ENCODE measurements at regions not wholly inside any gene's neighbourhood (a gene's known extent, or its start where the extent isn't known, plus 50 kb on each side); places are given as distances from the start of the nearest gene placed in this dataset.

DNA sequence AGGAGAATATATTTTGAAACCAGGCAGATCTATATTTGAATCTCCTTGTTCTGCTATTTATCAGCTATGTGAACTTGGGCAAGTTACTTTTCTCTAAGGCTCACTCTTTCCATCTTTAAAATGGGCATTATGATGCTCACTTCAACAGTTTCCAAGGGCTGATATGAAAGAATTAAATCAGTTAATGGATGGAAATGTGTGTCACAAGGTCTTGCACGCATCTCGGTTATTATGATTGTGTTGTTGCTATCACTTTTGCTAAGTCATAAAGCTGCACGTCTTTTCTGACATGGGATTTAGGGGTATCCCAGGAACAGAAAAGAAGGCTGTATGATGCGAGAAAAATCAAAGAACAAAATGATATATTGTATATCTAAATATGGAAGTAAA, 721.5 kb upstream of the TBX3 start:
- Histone ChIP-seq H2AK5ac (ENCODE audit: low read depth, low read length) (no peak overlapping the region), H3K4me1 (replicated peaks in 1 of 4; ENCODE audit: control insufficient read depth in 3 of 4, insufficient read depth in 4 of 4, low read length in 3 of 4) (peaks cover 0 to 3% (median under 1%) of the 10 kb centered on the region in 4 experiments; a peak in 4 of 7 replicates), H4K91ac (replicated peaks; ENCODE audit: insufficient read length, low read length) (no peak overlapping the region), H3K79me2 (ENCODE audit: control insufficient read depth in 1 of 2, insufficient read depth in 2 of 2, low read length in 2 of 2) (no peaks in the 10 kb centered on the region), H3K18ac (ENCODE audit: extremely low read depth, low read length) (no peak overlapping the region), H3K23ac (ENCODE audit: insufficient read length) (no peak overlapping the region), H3K9ac (replicated peaks in 1 of 4; ENCODE audit: extremely low read depth in 1 of 4, low read depth in 3 of 4, low read length in 3 of 4) (no peak overlapping the region), H3K23me2 (ENCODE audit: low read depth, low read length) (no peaks in the 10 kb centered on the region), H2BK120ac (replicated peaks; ENCODE audit: low read depth, low read length) (no peak overlapping the region), H2BK15ac (ENCODE audit: low read length) (no peak overlapping the region), H3K4me2 (ENCODE audit: insufficient read depth in 1 of 2, low read depth in 2 of 2, low read length in 2 of 2) (no peak overlapping the region), H2AFZ (ENCODE audit: low read length) (no peak overlapping the region), H4K20me1 (replicated peaks in 1 of 2; ENCODE audit: control insufficient read depth in 1 of 2, insufficient read depth in 2 of 2, low read length in 2 of 2) (no peaks in the 10 kb centered on the region), H3K9me3 (ENCODE audit: insufficient read depth in 2 of 2, low read depth in 1 of 2, low read length in 1 of 2) (no peaks in the 10 kb centered on the region), H3K4ac (replicated peaks; ENCODE audit: insufficient read length, low read depth, low read length) (no peak overlapping the region), H4K8ac (ENCODE audit: extremely low read depth, insufficient read depth, low read length) (no peak overlapping the region), H3K79me1 (ENCODE audit: low read depth, low read length) (no peaks in the 10 kb centered on the region), H3K27me3 (replicated peaks in 1 of 4; ENCODE audit: control insufficient read depth in 3 of 4, extremely low read depth in 1 of 4, insufficient read depth in 3 of 4, low read length in 3 of 4) (no peaks in the 10 kb centered on the region), H3K4me3 (ENCODE audit: extremely low read depth in 1 of 4, insufficient read depth in 2 of 4, low read depth in 3 of 4, low read length in 4 of 4) (no peak overlapping the region), H3K56ac (replicated peaks; ENCODE audit: insufficient read length, low read depth, low read length) (no peak overlapping the region), H3K36me3 (ENCODE audit: control insufficient read depth in 2 of 4, insufficient read depth in 4 of 4, low read length in 3 of 4) (no peaks in the 10 kb centered on the region), H2BK20ac (ENCODE audit: low read length) (no peak overlapping the region), H4K5ac (ENCODE audit: insufficient read length, low read depth, low read length) (no peak overlapping the region), H2BK12ac (ENCODE audit: low read depth, low read length) (no peak overlapping the region), H3K14ac (ENCODE audit: insufficient read length) (no peak overlapping the region), H3K27ac (ENCODE audit: low read depth, low read length) (no peak overlapping the region), H2BK5ac (ENCODE audit: low read depth, low read length) (no peak overlapping the region)
- FAIRE-seq, result no peak
- DNase-seq (ENCODE audit: low read depth in 1 of 2, low spot score in 2 of 2), result no peak
- TF ChIP-seq, protein P1, sequence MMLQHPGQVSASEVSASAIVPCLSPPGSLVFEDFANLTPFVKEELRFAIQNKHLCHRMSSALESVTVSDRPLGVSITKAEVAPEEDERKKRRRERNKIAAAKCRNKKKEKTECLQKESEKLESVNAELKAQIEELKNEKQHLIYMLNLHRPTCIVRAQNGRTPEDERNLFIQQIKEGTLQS (IDR thresholded peaks at IDR 0.05; ENCODE audit: insufficient read depth, low read depth, low read length), result no peak
- ChIA-PET CTCF (ENCODE audit: partially characterized antibody) (interaction anchor here (0.6 to 1.2 kb wide), 2 partner anchors 26 to 1355 kb away, joined by 3 to 6 read pairs; no protein-coding TSS in a partner anchor), POLR2A (ENCODE audit: partially characterized antibody) (no interaction called here)
- WGBS, 2 experiments (ENCODE audit: extremely low coverage in 1 of 2, insufficient coverage in 1 of 2, insufficient read length in 1 of 2, insufficient replicate concordance in 2 of 2, low coverage in 1 of 2, low lambda C conversion rate in 2 of 2, missing lambda C conversion rate in 1 of 2), result 91% methylated on average over 4 of the region's 4 CpGs; no CpG with 5 or more reads in 1 of the 2 experiments

Measured in H1 (cell line).